Lower leg skin (tissue), 3 donors: ENCODE measurements at regions not wholly inside any gene's neighbourhood (a gene's known extent, or its start where the extent isn't known, plus 50 kb on each side); places are given as distances from the start of the nearest gene placed in this dataset.

Source experiments
- CTCF ChIP-seq, 3 donors: fragments of 450-650 bp; IDR thresholded peaks; one replicate each; pipeline ENCODE4 v1.5.1; 2016; ENCODE audit warnings: antibody characterized with exemption in 3 of 3, mild to moderate bottlenecking in 3 of 3, moderate library complexity in 2 of 3
- POLR2A ChIP-seq, 2 donors: fragments of 450-650 bp; IDR thresholded peaks; one replicate each; pipeline ENCODE4 v1.6.1; 2016 to 2017; ENCODE audit warnings: antibody characterized with exemption in 2 of 2, mild to moderate bottlenecking in 1 of 2, moderate library complexity in 1 of 2

DNA sequence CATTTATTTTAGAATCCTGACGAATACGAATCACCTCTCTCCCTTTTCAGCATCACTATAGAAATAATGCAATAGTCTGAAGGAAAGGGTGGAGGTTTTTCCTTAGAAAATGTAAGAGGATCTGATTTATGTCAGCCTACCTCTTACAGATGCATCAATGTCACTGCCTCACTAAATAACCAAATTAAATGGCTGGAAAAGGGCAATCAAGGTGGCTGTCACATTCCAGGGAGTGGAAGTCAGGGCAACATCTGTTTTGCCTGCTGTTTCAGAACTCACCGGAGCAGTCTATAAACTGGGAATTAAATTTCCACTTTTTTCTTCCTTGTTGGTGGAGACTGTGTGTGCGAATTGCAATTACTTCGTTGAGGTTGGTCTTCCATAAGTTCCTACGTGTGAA is 299.3 kb upstream of the PDZRN3 start:
- no peak for TF ChIP-seq CTCF (IDR thresholded peaks at IDR 0.05)
- TF ChIP-seq POLR2A (IDR thresholded peaks at IDR 0.05), result no peak
